GM12878 (cell line): ENCODE measurements at regions not wholly inside any gene's neighbourhood (a gene's known extent, or its start where the extent isn't known, plus 50 kb on each side); places are given as distances from the start of the nearest gene placed in this dataset.

Source experiments
- ATAC-seq: fragments of 200-7000 bp; cut with Tn5 transposase; 3 replicates; pipeline ENCODE4 v1.9.1; 2020; ENCODE audit warnings: mild to moderate bottlenecking, moderate library complexity
- BruUV-seq: library from RNA; stranded (reverse); fragments of 400-500 nt; replicated peaks from 2 replicates; lab custom pipeline; 2021; lab: Mats Ljungman, UMichigan
- CTCF ChIA-PET: fragments of 300-600 bp; sonication (Branson Sonifier 250); formaldehyde crosslinking; extraction: SDS; loops from one replicate; lab custom pipeline; 2021; ENCODE audit warnings: inconsistent platforms; lab: Yijun Ruan, JAX
- POLR2A ChIA-PET: fragments of 350-600 bp; formaldehyde crosslinking; extraction: SDS; loops from one replicate; lab custom pipeline; 2021; ENCODE audit warnings: inconsistent platforms; lab: Charles Lee
- RAD21 ChIA-PET: fragments of 300-600 bp; sonication (Branson Sonifier 250); formaldehyde crosslinking; loops from one replicate; lab custom pipeline; 2023; ENCODE audit warnings: antibody characterized with exemption; ENCODE audit not compliant: unreplicated experiment; lab: Charles Lee
- SMC1A ChIA-PET: fragments of 300-600 bp; sonication (Branson Sonifier 250); formaldehyde crosslinking; loops from one replicate; lab custom pipeline; 2023; ENCODE audit not compliant: unreplicated experiment, uncharacterized antibody; lab: Charles Lee
- DNase-seq: peaks from one replicate; pipeline ENCODE4 v3.0.0-alpha.2; 2011; ENCODE audit warnings: low read depth, low spot score
- FAIRE-seq: peaks from 3 replicates; lab custom pipeline; 2011; peaks lifted over from hg19 to GRCh38; lab: Jason Lieb, UNC
- H2AFZ ChIP-seq: 2 replicates; pipeline ENCODE4 v1.6.0; 2011; ENCODE audit warnings: low read depth, low read length, control low read depth; ENCODE audit not compliant: control insufficient read depth
- H3K27ac ChIP-seq: 2 replicates; pipeline ENCODE4 v1.5.1; 2011; ENCODE audit warnings: control low read depth; ENCODE audit not compliant: control insufficient read depth, insufficient read depth
- H3K27me3 ChIP-seq, 2 experiments: replicated peaks in 1 of 2; 2 replicates each; pipeline versions ENCODE4 v1.6.0 to v1.6.1; 2011; ENCODE audit warnings: low read length in 1 of 2; ENCODE audit not compliant: control insufficient read depth in 2 of 2, insufficient read depth in 2 of 2
- H3K36me3 ChIP-seq, 2 experiments: 2 replicates each; pipeline ENCODE4 v1.5.1; 2011; ENCODE audit warnings: low read length in 1 of 2; ENCODE audit not compliant: control insufficient read depth in 2 of 2, insufficient read depth in 2 of 2
- H3K4me1 ChIP-seq: 2 replicates; pipeline ENCODE4 v1.6.1; 2011; ENCODE audit warnings: mild to moderate bottlenecking, low read length, moderate library complexity, mixed read lengths; ENCODE audit not compliant: control insufficient read depth, insufficient read depth
- H3K4me2 ChIP-seq: 2 replicates; pipeline ENCODE4 v1.6.0; 2011; ENCODE audit warnings: control low read depth; ENCODE audit not compliant: control insufficient read depth, insufficient read depth
- H3K4me3 ChIP-seq: fragments of 200-600 bp; sonication (generic); 2 replicates; pipeline ENCODE4 v1.5.1; 2016
- H3K79me2 ChIP-seq: 2 replicates; pipeline ENCODE4 v1.6.0; 2011; ENCODE audit warnings: low read length; ENCODE audit not compliant: control insufficient read depth, insufficient read depth
- H3K9ac ChIP-seq: 2 replicates; pipeline ENCODE4 v1.8.0; 2011; ENCODE audit warnings: low read length, control low read depth, mixed read lengths; ENCODE audit not compliant: control insufficient read depth, insufficient read depth
- H3K9me3 ChIP-seq: replicated peaks from 3 replicates; pipeline ENCODE4 v1.5.1; 2011; ENCODE audit warnings: mild to moderate bottlenecking, low read length; ENCODE audit not compliant: control insufficient read depth, insufficient read depth
- H4K20me1 ChIP-seq: 2 replicates; pipeline ENCODE4 v1.6.0; 2011; ENCODE audit not compliant: control insufficient read depth, insufficient read depth
- ASH2L ChIP-seq: fragments of 300-600, 200-600 bp; sonication (generic); IDR thresholded peaks from 2 replicates; pipeline ENCODE4 v1.6.1; 2017; ENCODE audit warnings: low read depth, mild to moderate bottlenecking, borderline replicate concordance
- CEBPB ChIP-seq, 2 experiments: fragments of 150-350 bp in 1 of 2; IDR thresholded peaks; 2 replicates each; pipeline ENCODE4 v1.6.1; 2012 to 2014; ENCODE audit warnings: low read depth in 2 of 2, low read length in 2 of 2, borderline replicate concordance in 1 of 2, inconsistent platforms in 1 of 2
- EGR1 ChIP-seq, 2 experiments: IDR thresholded peaks; 1 replicate in 1 of 2; 2 replicates in 1 of 2; pipeline ENCODE4 v1.6.1; 2011 to 2012; ENCODE audit warnings: low read depth in 2 of 2, low read length in 2 of 2, borderline replicate concordance in 1 of 2, mild to moderate bottlenecking in 1 of 2, moderate library complexity in 1 of 2
- EZH2 ChIP-seq: IDR thresholded peaks from 2 replicates; pipeline ENCODE4 v1.6.1; 2012; ENCODE audit warnings: low read depth, mild to moderate bottlenecking, control low read depth, inconsistent platforms, low read length, borderline replicate concordance; ENCODE audit not compliant: control insufficient read depth
- FOXK2 ChIP-seq: fragments of 450-650 bp; IDR thresholded peaks from 2 replicates; pipeline ENCODE4 v1.6.1; 2017; ENCODE audit warnings: mild to moderate bottlenecking, moderate library complexity
- HDAC2 ChIP-seq: fragments of 200-600 bp; sonication (generic); IDR thresholded peaks from 2 replicates; pipeline ENCODE4 v1.6.1; 2017
- HDGF ChIP-seq: fragments of 450-650 bp; IDR thresholded peaks from 2 replicates; pipeline ENCODE4 v1.6.1; 2016; ENCODE audit warnings: antibody characterized with exemption
- MTA2 ChIP-seq: fragments of 450-650 bp; IDR thresholded peaks from 2 replicates; pipeline ENCODE4 v1.6.1; 2016; ENCODE audit warnings: low read depth, mild to moderate bottlenecking, moderate library complexity
- MYC ChIP-seq: IDR thresholded peaks from 2 replicates; pipeline ENCODE4 v1.6.1; 2011; ENCODE audit warnings: mild to moderate bottlenecking, low read length, moderate library complexity, inconsistent platforms; ENCODE audit not compliant: insufficient read depth, insufficient replicate concordance, insufficient read length, severe bottlenecking
- NRF1 ChIP-seq: conservative IDR thresholded peaks from 2 replicates; pipeline ENCODE4 v1.6.1; 2011; ENCODE audit warnings: mild to moderate bottlenecking, low read depth, low read length, improper control_type of control experiment
- SPI1 ChIP-seq: IDR thresholded peaks from 2 replicates; pipeline ENCODE4 v1.6.1; 2011; ENCODE audit warnings: low read depth, mild to moderate bottlenecking, low read length, moderate library complexity, borderline replicate concordance; ENCODE audit not compliant: insufficient read depth
- SUPT20H ChIP-seq: IDR thresholded peaks from 2 replicates; pipeline ENCODE4 v1.6.1; 2011; ENCODE audit warnings: low read depth, mild to moderate bottlenecking, low read length, moderate library complexity, borderline replicate concordance; ENCODE audit not compliant: control insufficient read depth
- TCF12 ChIP-seq: IDR thresholded peaks from 2 replicates; pipeline ENCODE4 v1.6.1; 2011; ENCODE audit warnings: low read depth, mild to moderate bottlenecking, low read length
- TCF3 ChIP-seq: IDR thresholded peaks from 2 replicates; pipeline ENCODE4 v1.6.1; 2012; ENCODE audit warnings: low read depth, mild to moderate bottlenecking, low read length, borderline replicate concordance; ENCODE audit not compliant: insufficient read depth
- ZBED1 ChIP-seq: IDR thresholded peaks from 2 replicates; pipeline ENCODE4 v1.6.1; 2016; ENCODE audit warnings: borderline replicate concordance
- ZNF384 ChIP-seq: IDR thresholded peaks from 2 replicates; pipeline ENCODE4 v1.6.1; 2012; ENCODE audit warnings: low read depth, mild to moderate bottlenecking, low read length, improper control_type of control experiment, borderline replicate concordance
- WGBS: methylation state at CpG from one replicate; pipeline ENCODE4 v1.1.6; 2016; ENCODE audit warnings: low lambda C conversion rate; ENCODE audit not compliant: insufficient replicate concordance, insufficient coverage; ENCODE audit errors: missing lambda C conversion rate; 5-methylcytosine and 5-hydroxymethylcytosine counted together
- in situ Hi-C: fragments of 300-500 bp; cut with MboI; formaldehyde crosslinking; loops from 9 replicates; pipeline ENCODE4 v1.14.3; 2018; ENCODE audit warnings: mixed read lengths
- intact Hi-C: fragments of 100-400 bp; cut with micrococcal nuclease; formaldehyde crosslinking; loops from one replicate; pipeline ENCODE4 v1.14.2; 2022; ENCODE audit not compliant: unreplicated experiment
- TF ChIP-seq, protein P1 (sequence below): fragments of 150-350 bp; IDR thresholded peaks from 2 replicates; pipeline ENCODE4 v1.6.1; 2014; ENCODE audit warnings: mild to moderate bottlenecking, low read depth, low read length

DNA sequence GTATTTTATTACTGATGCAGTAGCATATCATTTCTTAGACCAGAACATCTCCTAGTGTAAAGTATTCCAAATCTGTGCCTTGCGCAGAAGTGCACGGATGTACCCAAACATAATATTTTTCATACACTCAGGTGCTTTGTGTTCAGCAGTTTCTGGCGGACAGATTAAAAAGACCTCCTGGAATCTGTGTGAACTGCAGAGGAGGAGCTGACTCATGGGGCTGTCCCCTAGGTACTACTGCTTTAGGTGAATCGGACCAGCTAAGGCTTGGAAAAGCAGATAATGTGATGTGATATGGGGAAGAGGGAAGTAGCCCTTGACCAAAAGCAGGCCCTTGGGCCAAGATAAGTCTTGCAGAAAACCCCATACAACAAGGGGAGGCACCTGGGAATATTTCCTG, 310.1 kb downstream of the PLK2 start:
- H3K4me1 ChIP-seq, result no peaks in the 10 kb centered on the region
- intact Hi-C loops (no loop called here), in situ Hi-C loops (no loop called here)
- no peak overlapping the region for H3K27ac ChIP-seq
- WGBS, result 67% methylated on average over 4 of the region's 4 CpGs
- RAD21 ChIA-PET, result no interaction called here
- H2AFZ ChIP-seq, result no peak overlapping the region
- H4K20me1 ChIP-seq, result no peaks in the 10 kb centered on the region
- no TSS peak for BruUV-seq
- SMC1A ChIA-PET, result no interaction called here
- no peaks in the 10 kb centered on the region for H3K79me2 ChIP-seq
- ATAC-seq (no peak), FAIRE-seq (no peak), DNase-seq (no peak)
- H3K4me3 ChIP-seq, result no peak overlapping the region
- H3K4me2 ChIP-seq, result no peak overlapping the region
- no peaks in the 10 kb centered on the region for H3K27me3 ChIP-seq
- no peaks in the 10 kb centered on the region for H3K36me3 ChIP-seq
- POLR2A ChIA-PET, result no interaction called here
- CTCF ChIA-PET, result no interaction called here
- H3K9ac ChIP-seq, result no peak overlapping the region
- TF ChIP-seq MYC, result no peak
- no peak for TF ChIP-seq TCF12
- no peak for TF ChIP-seq HDAC2
- no peak for TF ChIP-seq NRF1
- TF ChIP-seq CEBPB (IDR thresholded peaks at IDR 0.05; ENCODE audit: borderline replicate concordance in 1 of 2, low read depth in 2 of 2, low read length in 2 of 2), result no peak
- no peak for TF ChIP-seq ASH2L
- TF ChIP-seq, protein P1, sequence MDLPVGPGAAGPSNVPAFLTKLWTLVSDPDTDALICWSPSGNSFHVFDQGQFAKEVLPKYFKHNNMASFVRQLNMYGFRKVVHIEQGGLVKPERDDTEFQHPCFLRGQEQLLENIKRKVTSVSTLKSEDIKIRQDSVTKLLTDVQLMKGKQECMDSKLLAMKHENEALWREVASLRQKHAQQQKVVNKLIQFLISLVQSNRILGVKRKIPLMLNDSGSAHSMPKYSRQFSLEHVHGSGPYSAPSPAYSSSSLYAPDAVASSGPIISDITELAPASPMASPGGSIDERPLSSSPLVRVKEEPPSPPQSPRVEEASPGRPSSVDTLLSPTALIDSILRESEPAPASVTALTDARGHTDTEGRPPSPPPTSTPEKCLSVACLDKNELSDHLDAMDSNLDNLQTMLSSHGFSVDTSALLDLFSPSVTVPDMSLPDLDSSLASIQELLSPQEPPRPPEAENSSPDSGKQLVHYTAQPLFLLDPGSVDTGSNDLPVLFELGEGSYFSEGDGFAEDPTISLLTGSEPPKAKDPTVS, result no peak
- TF ChIP-seq ZNF384, result no peak
- TF ChIP-seq EZH2, result no peak
- TF ChIP-seq FOXK2, result no peak
- no peak for TF ChIP-seq ZBED1
- no peak for TF ChIP-seq EGR1 (IDR thresholded peaks at IDR 0.05; ENCODE audit: borderline replicate concordance in 1 of 2, low read depth in 2 of 2, low read length in 2 of 2)
- TF ChIP-seq SUPT20H, result no peak
- TF ChIP-seq TCF3, result no peak
- TF ChIP-seq SPI1, result no peak
- no peak for TF ChIP-seq HDGF
- no peak for TF ChIP-seq MTA2
- H3K9me3 ChIP-seq, result no peaks in the 10 kb centered on the region
